HG03045 (cell line): ENCODE measurements at regions not wholly inside any gene's neighbourhood (a gene's known extent, or its start where the extent isn't known, plus 50 kb on each side); places are given as distances from the start of the nearest gene placed in this dataset.

Experiments
- ATAC-seq: cut with Tn5 transposase; IDR thresholded peaks from one replicate; pipeline ENCODE4 v1.9.1; 2021; ENCODE audit warnings: mild to moderate bottlenecking, moderate library complexity; ENCODE audit not compliant: unreplicated experiment

DNA sequence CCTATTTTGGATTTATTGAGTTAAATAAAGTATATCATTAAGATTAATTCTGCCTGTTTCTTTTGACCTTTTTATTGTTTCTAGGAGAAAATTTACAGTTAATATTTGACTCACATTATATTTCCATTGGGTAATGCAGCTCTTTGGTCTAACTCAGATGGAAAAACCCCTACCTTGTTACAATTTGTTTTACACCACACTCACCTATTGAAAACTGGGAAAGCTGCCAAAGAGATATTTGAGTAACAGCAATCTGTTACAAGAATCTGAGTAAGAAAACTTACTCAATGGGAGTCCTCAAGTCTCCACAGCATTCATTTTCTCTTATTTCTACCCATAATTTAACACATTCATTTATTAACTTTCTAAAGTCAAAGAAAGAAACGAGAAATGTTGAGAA lies 108.0 kb upstream of the TLL1 start:
- ATAC-seq, result no peak

- no peak for ATAC-seq
These were observed 107.0 kb upstream of the TLL1 start for GRCh38 chr4:165766018-165766417.

DNA sequence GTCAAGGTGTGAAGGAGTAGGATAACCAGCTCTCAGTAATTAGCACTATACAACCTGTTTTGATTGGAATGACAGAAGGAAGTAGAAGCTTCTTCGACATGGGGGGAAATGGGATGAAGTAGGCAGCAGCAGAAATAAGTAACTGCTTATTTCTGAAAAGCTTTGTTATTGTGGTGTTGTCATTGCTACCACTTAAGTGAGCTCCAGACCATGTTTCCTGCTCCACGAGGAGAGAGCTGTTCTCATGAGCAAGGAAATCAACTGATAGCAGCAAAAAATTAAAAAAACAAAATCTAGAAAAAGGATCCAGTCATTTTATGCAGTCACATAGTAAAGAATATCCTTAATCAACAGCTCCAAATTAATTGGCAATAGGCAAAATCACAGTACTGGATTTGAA lies 106.1 kb upstream of the TLL1 start:
- no peak for ATAC-seq

DNA sequence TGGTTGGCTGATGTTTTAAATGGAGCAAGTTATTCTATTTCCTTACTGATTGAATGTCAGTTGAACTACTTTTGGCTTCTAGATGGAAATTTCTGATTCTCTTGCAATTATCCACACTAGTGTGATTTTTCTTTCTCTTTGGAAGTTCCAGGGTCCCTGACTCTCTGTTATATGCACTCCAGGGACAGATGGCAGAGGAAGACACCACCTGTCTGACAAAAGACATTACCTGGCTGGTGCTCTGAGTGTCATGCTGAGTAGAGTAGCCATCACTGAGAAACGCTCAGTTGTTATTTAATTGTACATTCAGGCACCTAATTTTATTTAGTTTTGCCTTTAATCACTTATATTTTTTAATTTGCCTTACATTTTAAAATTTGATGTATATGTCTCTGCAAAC lies 105.4 kb upstream of the TLL1 start:
- ATAC-seq, result no peak

- no peak for ATAC-seq
These were observed 104.8 kb upstream of the TLL1 start for GRCh38 chr4:165768281-165768680.

DNA sequence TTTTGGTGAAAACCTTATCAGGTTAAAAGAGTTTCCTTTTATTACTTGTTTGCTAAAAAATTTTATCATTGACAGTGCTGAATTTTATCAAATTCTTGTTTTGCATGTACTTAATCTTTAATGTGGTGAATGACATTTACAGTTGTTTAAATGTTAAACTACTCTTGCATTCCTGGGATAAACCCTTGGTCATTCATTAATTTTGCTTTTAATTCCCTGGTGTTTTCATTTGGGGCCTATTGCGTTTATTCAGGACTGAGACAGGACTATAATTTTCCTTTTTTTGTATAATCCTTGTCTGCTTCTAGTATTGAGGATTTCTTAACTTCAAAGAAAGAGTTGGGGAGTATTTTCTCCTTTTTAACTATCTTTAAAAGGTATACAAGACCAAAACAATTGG lies 98.7 kb upstream of the TLL1 start:
- ATAC-seq, result no peak

DNA sequence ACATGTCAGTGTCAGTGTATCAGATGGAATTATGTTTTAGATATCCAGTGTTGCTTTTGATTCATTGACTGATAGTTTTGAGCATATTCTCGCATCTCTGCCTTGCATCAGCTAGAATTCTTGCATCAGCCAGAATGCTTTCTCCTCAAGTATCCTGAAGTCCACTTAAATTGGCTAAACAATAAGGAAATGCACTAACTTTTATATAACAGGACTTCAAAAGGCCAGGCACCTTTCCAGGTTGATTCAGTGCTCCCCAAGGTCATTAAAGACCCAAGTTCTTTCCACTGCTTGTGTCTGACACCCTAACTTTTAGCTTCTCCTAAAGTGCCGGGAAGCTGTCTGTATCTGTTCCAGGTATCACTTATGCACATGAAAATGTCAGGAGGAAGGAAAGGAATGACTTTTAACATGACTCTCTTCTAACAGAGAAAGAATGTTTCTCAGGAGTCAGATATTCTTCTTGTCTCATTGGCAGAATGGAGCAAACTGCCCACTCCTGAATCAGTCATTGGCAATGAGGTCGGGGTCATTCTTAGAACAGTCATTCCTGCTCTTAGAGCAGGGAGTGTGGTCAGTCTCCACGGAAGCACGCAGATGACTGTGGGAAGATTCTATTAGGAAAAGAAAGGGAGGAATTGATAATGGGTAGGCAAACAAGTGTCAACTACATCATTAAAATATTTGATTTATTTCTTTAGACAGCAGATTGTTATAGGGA lies 92.9 kb upstream of the TLL1 start:
- no peak for ATAC-seq

DNA sequence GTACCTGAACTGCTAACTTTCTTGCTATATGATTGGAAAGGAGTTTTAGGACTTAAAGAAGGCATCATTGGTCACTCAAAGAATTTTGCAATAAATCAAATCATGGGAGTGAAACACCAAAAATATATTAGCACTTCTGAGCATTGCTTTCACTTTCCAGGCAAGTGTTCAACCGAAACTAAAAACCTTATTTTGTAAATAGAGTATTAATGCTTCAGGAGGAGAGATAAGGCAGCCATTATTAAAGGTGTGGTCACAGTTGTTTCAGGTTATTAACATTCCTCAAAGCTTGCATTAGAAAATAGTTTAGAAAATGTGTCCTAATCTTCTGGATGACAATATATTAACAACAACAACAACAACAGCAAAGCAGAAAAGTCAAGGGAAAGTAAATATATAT lies 92.3 kb upstream of the TLL1 start:
- no peak for ATAC-seq

GRCh38 chr4:165782623-165783022 lies 90.4 kb upstream of the TLL1 start:
- no peak for ATAC-seq

GRCh38 chr4:165783626-165784025 lies 89.4 kb upstream of the TLL1 start:
- ATAC-seq, result no peak

GRCh38 chr4:165784672-165785071 lies 88.4 kb upstream of the TLL1 start:
- no peak for ATAC-seq

DNA sequence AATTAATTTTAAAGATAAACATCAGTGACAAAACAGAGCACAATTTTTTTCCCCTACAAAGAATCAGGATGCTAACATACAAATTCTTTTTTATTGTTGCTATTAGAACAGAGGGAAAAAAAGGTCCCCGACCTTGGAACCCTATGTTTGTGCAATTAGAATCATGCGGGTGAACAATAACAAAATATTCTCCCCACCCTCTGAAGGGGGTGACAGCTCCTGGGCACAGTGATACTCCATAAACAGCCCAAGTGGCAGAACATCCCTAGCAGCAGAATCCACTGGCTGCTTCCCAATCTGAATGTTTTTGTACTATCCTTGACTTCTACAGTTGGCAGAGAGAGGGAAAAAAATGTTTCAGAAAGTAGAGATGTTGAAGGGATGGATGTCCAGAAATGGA lies 87.7 kb upstream of the TLL1 start:
- ATAC-seq, result no peak

DNA sequence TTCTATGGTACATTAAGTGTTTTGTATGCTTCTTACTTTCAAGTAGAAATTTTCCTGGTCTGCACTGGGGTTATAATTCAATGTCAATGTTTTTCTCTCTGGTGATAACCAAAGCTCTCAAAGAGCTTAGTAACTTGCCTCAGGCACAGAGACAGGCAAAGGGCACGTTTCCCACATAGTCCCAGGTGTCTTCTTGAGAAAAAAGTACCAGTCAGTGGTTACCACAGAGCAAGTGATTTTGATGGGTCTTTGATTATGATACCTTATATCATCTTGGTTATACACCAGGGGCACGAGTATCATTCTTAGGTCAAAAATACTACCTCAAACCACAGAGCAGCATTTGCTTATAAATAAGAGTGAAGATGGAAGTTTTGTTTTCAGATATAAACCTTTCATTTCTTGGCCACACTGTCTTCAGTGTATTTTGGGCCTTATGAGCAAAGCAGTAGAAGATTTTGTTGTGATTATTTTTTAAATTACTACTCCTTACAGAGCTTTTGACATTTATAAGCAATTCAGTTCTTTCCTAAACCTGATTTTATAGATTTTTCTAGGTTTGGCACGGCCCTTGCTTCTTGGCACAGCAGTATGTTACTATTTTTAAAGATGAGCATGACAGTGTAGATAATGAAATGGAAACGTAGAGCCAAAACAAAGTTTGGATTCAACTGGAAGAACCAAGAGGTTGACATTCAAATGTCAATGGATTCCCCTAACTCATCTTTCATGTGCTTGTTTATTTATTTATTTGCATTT lies 85.3 kb upstream of the TLL1 start:
- ATAC-seq, result no peak

GRCh38 chr4:165788686-165789463 lies 84.2 kb upstream of the TLL1 start:
- no peak for ATAC-seq

DNA sequence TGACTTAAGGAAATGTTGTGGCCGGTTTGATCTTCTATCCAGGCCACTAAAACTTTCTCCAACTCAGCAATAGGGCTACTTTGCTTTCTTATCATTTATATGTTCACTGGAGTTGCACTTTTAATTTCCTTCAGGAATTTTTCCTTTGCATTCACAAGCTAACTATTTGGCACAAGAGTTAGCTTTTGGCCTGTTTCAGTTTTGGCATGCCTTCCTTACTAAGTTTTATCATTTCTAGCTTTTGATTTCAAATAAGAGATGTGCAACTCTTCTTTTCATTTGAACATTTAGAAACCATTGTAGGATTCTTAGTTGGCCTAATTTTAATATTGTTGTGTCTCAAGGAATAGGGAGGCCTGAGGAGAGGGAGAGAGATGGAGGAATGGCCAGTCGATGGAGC lies 79.8 kb upstream of the TLL1 start:
- ATAC-seq, result no peak

DNA sequence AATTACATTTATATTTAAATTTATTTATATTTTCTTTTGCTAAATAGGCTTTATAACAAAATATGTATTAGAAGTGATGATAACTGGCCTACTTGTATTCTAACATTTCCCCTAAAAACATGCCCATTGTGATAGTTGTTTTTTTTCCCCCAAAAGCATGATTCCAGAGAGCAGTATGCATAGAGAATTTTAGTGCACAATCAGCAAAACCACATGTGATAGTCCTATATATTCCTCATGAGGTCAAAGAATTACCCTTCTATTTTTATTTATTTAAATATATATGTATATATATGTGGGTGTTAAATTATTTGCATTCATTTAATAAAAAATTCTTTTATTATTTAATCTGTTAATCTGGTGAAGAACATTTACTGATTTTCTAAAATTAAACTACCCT lies 78.2 kb upstream of the TLL1 start:
- ATAC-seq, result no peak

GRCh38 chr4:165799384-165799815 lies 73.6 kb upstream of the TLL1 start:
- ATAC-seq, result no peak

GRCh38 chr4:165802452-165802851 lies 70.6 kb upstream of the TLL1 start:
- ATAC-seq, result no peak

- no peak for ATAC-seq
These were observed 70.0 kb upstream of the TLL1 start for GRCh38 chr4:165803005-165803404.

DNA sequence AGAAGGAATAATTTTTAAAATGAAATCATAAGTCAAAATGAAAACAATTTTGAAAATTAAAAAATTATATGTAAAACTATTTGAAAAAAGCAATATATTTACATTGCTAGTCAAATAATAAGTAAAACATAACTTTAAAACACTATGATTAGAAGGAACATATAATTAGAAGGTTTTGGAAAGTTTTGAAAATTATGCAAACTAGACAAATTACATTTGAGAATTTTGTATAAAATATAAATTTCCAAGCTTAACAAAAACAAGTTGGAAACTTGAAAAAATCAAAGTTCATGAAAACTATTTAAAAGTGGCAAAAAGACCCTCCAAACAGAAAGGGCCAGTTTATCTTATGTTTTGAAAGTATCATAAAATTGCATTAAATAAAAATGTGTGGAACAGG lies 67.6 kb upstream of the TLL1 start:
- no peak for ATAC-seq

DNA sequence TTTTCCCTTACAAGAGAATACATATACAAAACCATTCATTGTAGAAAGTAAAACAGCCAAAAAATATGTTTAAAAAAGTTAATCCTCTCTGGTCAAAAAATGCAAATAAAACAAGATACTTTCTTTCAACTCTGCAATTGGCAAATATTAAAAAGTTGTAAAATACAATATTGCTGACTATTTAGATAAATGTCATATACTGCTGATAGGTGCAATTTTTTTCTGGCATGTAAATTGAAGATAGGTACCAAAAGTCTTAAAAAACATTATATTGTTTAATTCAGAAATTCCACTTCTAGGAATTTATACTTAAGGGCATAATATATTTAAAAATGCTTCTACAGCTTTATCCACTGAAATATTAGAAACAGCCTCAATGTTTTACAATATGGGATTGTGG lies 66.4 kb upstream of the TLL1 start:
- no peak for ATAC-seq

- ATAC-seq, result no peak
These were observed 62.3 kb upstream of the TLL1 start for GRCh38 chr4:165810726-165811125.
